Testis (tissue), 2 donors: ENCODE measurements at regions not wholly inside any gene's neighbourhood (a gene's known extent, or its start where the extent isn't known, plus 50 kb on each side); places are given as distances from the start of the nearest gene placed in this dataset.

Source experiments
- CTCF ChIP-seq, 3 experiments: fragments of 450-650 bp in 2 of 3; fragments of 200-600 bp in 1 of 3; sonication (generic) in 1 of 3; IDR thresholded peaks; one replicate each; pipeline ENCODE4 v1.5.1; 2016 to 2019; ENCODE audit warnings: antibody characterized with exemption in 3 of 3, mild to moderate bottlenecking in 2 of 3, moderate library complexity in 1 of 3
- POLR2A ChIP-seq: fragments of 450-650 bp; IDR thresholded peaks from one replicate; pipeline ENCODE4 v1.6.1; 2017; ENCODE audit warnings: antibody characterized with exemption, mild to moderate bottlenecking, moderate library complexity

GRCh38 chr2:118473846-118474540 lies 373.5 kb downstream of the EN1 start:
- TF ChIP-seq POLR2A = no peak
- no peak for TF ChIP-seq CTCF (IDR thresholded peaks at IDR 0.05)
